ENCODE measurements at regions not wholly inside any gene's neighbourhood (a gene's known extent, or its start where the extent isn't known, plus 50 kb on each side); places are given as distances from the start of the nearest gene placed in this dataset.

GRCh38 chr1:193365966-193366365 lies 179.6 kb upstream of the B3GALT2 start:
- no peak overlapping the region for H3K4me2 ChIP-seq (ENCODE audit: low read depth, low read length, poor library complexity, severe bottlenecking)
- no peak for DNase-seq
- H3K9me3 ChIP-seq (ENCODE audit: low read length) = no peaks in the 10 kb centered on the region
- no peaks in the 10 kb centered on the region for H4K20me1 ChIP-seq (ENCODE audit: insufficient read depth, low read depth, low read length)
- no peak overlapping the region for H2AFZ ChIP-seq (ENCODE audit: low read length)
- H3K9me2 ChIP-seq (replicated peaks; ENCODE audit: insufficient read depth, low read length) = no peaks in the 10 kb centered on the region
- no peaks in the 10 kb centered on the region for H3K79me2 ChIP-seq (ENCODE audit: low read length)
- H3K4me1 ChIP-seq (ENCODE audit: low read length) = no peaks in the 10 kb centered on the region
- H3K27me3 ChIP-seq (ENCODE audit: low read length) = no peaks in the 10 kb centered on the region
- H3K9ac ChIP-seq (ENCODE audit: low read length) = no peak overlapping the region
- H3K27ac ChIP-seq (ENCODE audit: low read length) = no peak overlapping the region
- no peaks in the 10 kb centered on the region for H3K36me3 ChIP-seq (ENCODE audit: insufficient read depth, low read length)
- no peak overlapping the region for H3K4me3 ChIP-seq (ENCODE audit: low read length)

DNA sequence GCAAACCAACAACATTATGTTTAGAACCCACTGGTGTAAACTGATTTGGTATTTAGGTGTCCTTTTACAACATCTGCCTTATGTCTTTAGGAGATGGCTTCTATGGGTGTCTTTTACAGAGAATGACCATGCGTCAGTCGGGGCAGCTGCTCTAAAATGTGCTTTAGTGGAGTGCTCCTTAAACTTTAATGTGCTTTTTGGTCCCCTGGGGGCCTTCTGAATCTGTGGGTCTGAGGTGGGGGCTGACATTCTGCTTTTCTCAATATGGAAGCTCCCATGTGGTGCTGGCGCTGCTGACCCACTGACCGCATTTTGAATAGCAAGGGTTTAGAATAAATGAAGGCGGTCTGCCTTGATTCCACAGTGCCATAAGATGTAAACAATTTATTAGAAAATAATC lies 173.2 kb upstream of the B3GALT2 start:
- Histone ChIP-seq H3K9ac (ENCODE audit: low read length) (no peak overlapping the region), H4K20me1 (ENCODE audit: insufficient read depth, low read depth, low read length) (no peaks in the 10 kb centered on the region), H3K36me3 (ENCODE audit: insufficient read depth, low read length) (no peaks in the 10 kb centered on the region), H3K79me2 (ENCODE audit: low read length) (no peaks in the 10 kb centered on the region), H3K4me1 (ENCODE audit: low read length) (no peaks in the 10 kb centered on the region), H3K9me2 (replicated peaks; ENCODE audit: insufficient read depth, low read length) (no peaks in the 10 kb centered on the region), H3K27me3 (ENCODE audit: low read length) (no peaks in the 10 kb centered on the region), H2AFZ (ENCODE audit: low read length) (no peak overlapping the region), H3K4me3 (ENCODE audit: low read length) (no peak overlapping the region), H3K4me2 (ENCODE audit: low read depth, low read length, poor library complexity, severe bottlenecking) (no peak overlapping the region), H3K9me3 (ENCODE audit: low read length) (no peaks in the 10 kb centered on the region), H3K27ac (ENCODE audit: low read length) (no peak overlapping the region)
- no peak for DNase-seq

- Histone ChIP-seq H3K4me3 (ENCODE audit: low read length) (no peak overlapping the region), H3K9me2 (replicated peaks; ENCODE audit: insufficient read depth, low read length) (no peaks in the 10 kb centered on the region), H3K27ac (ENCODE audit: low read length) (no peak overlapping the region), H3K9me3 (ENCODE audit: low read length) (no peaks in the 10 kb centered on the region), H3K4me2 (ENCODE audit: low read depth, low read length, poor library complexity, severe bottlenecking) (no peak overlapping the region), H4K20me1 (ENCODE audit: insufficient read depth, low read depth, low read length) (no peaks in the 10 kb centered on the region), H3K36me3 (ENCODE audit: insufficient read depth, low read length) (no peaks in the 10 kb centered on the region), H3K4me1 (ENCODE audit: low read length) (no peaks in the 10 kb centered on the region), H3K9ac (ENCODE audit: low read length) (no peak overlapping the region), H3K79me2 (ENCODE audit: low read length) (no peaks in the 10 kb centered on the region), H2AFZ (ENCODE audit: low read length) (no peak overlapping the region), H3K27me3 (ENCODE audit: low read length) (no peaks in the 10 kb centered on the region)
- no peak for DNase-seq
Observed at GRCh38 chr1:193358419-193358818, 172.0 kb upstream of the B3GALT2 start.

- DNase-seq = no peak
- no peak overlapping the region for H2AFZ ChIP-seq (ENCODE audit: low read length)
- H3K27me3 ChIP-seq (ENCODE audit: low read length) = no peaks in the 10 kb centered on the region
- no peaks in the 10 kb centered on the region for H3K9me3 ChIP-seq (ENCODE audit: low read length)
- no peaks in the 10 kb centered on the region for H3K4me1 ChIP-seq (ENCODE audit: low read length)
- H3K27ac ChIP-seq (ENCODE audit: low read length) = no peak overlapping the region
- H3K9me2 ChIP-seq (replicated peaks; ENCODE audit: insufficient read depth, low read length) = no peaks in the 10 kb centered on the region
- H3K79me2 ChIP-seq (ENCODE audit: low read length) = no peaks in the 10 kb centered on the region
- no peaks in the 10 kb centered on the region for H4K20me1 ChIP-seq (ENCODE audit: insufficient read depth, low read depth, low read length)
- no peak overlapping the region for H3K9ac ChIP-seq (ENCODE audit: low read length)
- no peaks in the 10 kb centered on the region for H3K36me3 ChIP-seq (ENCODE audit: insufficient read depth, low read length)
- H3K4me3 ChIP-seq (ENCODE audit: low read length) = no peak overlapping the region
- no peak overlapping the region for H3K4me2 ChIP-seq (ENCODE audit: low read depth, low read length, poor library complexity, severe bottlenecking)
Observed at GRCh38 chr1:193356249-193356648, 169.8 kb upstream of the B3GALT2 start.

DNA sequence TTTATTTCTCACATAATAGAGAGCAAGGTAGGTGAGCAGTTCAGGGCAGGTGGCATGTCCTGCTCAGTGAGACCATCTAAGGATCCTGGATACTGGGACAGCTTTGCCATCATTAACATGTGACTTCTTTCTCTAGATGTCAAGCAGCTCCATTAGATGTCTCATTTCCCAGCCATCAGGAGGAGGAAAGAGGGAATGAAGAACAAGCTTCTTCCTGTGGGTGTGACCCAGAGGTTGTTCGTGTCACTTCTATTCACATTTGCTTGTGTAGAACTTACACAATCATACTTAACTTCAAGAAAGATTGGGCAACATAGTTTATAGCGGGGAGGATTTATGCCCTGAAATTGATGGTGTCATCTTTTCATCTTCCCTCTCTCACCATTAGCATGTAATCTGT lies 169.2 kb upstream of the B3GALT2 start:
- H4K20me1 ChIP-seq (ENCODE audit: insufficient read depth, low read depth, low read length) = no peaks in the 10 kb centered on the region
- no peaks in the 10 kb centered on the region for H3K27me3 ChIP-seq (ENCODE audit: low read length)
- no peak overlapping the region for H3K4me2 ChIP-seq (ENCODE audit: low read depth, low read length, poor library complexity, severe bottlenecking)
- H3K9me3 ChIP-seq (ENCODE audit: low read length) = no peaks in the 10 kb centered on the region
- H3K9ac ChIP-seq (ENCODE audit: low read length) = no peak overlapping the region
- H3K9me2 ChIP-seq (replicated peaks; ENCODE audit: insufficient read depth, low read length) = no peaks in the 10 kb centered on the region
- no peaks in the 10 kb centered on the region for H3K36me3 ChIP-seq (ENCODE audit: insufficient read depth, low read length)
- DNase-seq = no peak
- no peaks in the 10 kb centered on the region for H3K79me2 ChIP-seq (ENCODE audit: low read length)
- no peak overlapping the region for H3K4me3 ChIP-seq (ENCODE audit: low read length)
- H3K27ac ChIP-seq (ENCODE audit: low read length) = no peak overlapping the region
- no peak overlapping the region for H2AFZ ChIP-seq (ENCODE audit: low read length)
- H3K4me1 ChIP-seq (ENCODE audit: low read length) = no peaks in the 10 kb centered on the region

GRCh38 chr1:193355178-193355577 lies 168.8 kb upstream of the B3GALT2 start:
- no peaks in the 10 kb centered on the region for H3K4me1 ChIP-seq (ENCODE audit: low read length)
- H3K27ac ChIP-seq (ENCODE audit: low read length) = no peak overlapping the region
- no peaks in the 10 kb centered on the region for H4K20me1 ChIP-seq (ENCODE audit: insufficient read depth, low read depth, low read length)
- no peak for DNase-seq
- no peak overlapping the region for H2AFZ ChIP-seq (ENCODE audit: low read length)
- no peaks in the 10 kb centered on the region for H3K9me3 ChIP-seq (ENCODE audit: low read length)
- H3K27me3 ChIP-seq (ENCODE audit: low read length) = no peaks in the 10 kb centered on the region
- H3K9me2 ChIP-seq (replicated peaks; ENCODE audit: insufficient read depth, low read length) = no peaks in the 10 kb centered on the region
- no peak overlapping the region for H3K9ac ChIP-seq (ENCODE audit: low read length)
- no peaks in the 10 kb centered on the region for H3K36me3 ChIP-seq (ENCODE audit: insufficient read depth, low read length)
- H3K4me3 ChIP-seq (ENCODE audit: low read length) = no peak overlapping the region
- H3K79me2 ChIP-seq (ENCODE audit: low read length) = no peaks in the 10 kb centered on the region
- no peak overlapping the region for H3K4me2 ChIP-seq (ENCODE audit: low read depth, low read length, poor library complexity, severe bottlenecking)

- no peaks in the 10 kb centered on the region for H3K36me3 ChIP-seq (ENCODE audit: insufficient read depth, low read length)
Observed at GRCh38 chr1:193348769-193349535, 162.5 kb upstream of the B3GALT2 start.

GRCh38 chr1:193348091-193348768 lies 161.8 kb upstream of the B3GALT2 start:
- no peak overlapping the region for H3K9ac ChIP-seq (ENCODE audit: low read length)
- DNase-seq = no peak
- no peaks in the 10 kb centered on the region for H3K79me2 ChIP-seq (ENCODE audit: low read length)
- H2AFZ ChIP-seq (ENCODE audit: low read length) = no peak overlapping the region
- H3K4me2 ChIP-seq (ENCODE audit: low read depth, low read length, poor library complexity, severe bottlenecking) = no peak overlapping the region
- no peak overlapping the region for H3K27ac ChIP-seq (ENCODE audit: low read length)
- H3K4me1 ChIP-seq (ENCODE audit: low read length) = no peaks in the 10 kb centered on the region
- H3K9me2 ChIP-seq (replicated peaks; ENCODE audit: insufficient read depth, low read length) = no peaks in the 10 kb centered on the region
- no peaks in the 10 kb centered on the region for H3K36me3 ChIP-seq (ENCODE audit: insufficient read depth, low read length)
- no peaks in the 10 kb centered on the region for H3K9me3 ChIP-seq (ENCODE audit: low read length)
- no peaks in the 10 kb centered on the region for H4K20me1 ChIP-seq (ENCODE audit: insufficient read depth, low read depth, low read length)
- H3K4me3 ChIP-seq (ENCODE audit: low read length) = no peak overlapping the region
- H3K27me3 ChIP-seq (ENCODE audit: low read length) = no peaks in the 10 kb centered on the region

More at GRCh38 chr1:193348769-193349535, 162.5 kb upstream of the B3GALT2 start:
- Histone ChIP-seq H2AFZ (ENCODE audit: low read length) (no peak overlapping the region), H3K27ac (ENCODE audit: low read length) (no peak overlapping the region), H3K9ac (ENCODE audit: low read length) (no peak overlapping the region), H3K4me2 (ENCODE audit: low read depth, low read length, poor library complexity, severe bottlenecking) (no peak overlapping the region), H3K4me1 (ENCODE audit: low read length) (no peaks in the 10 kb centered on the region), H3K9me2 (replicated peaks; ENCODE audit: insufficient read depth, low read length) (no peaks in the 10 kb centered on the region), H3K9me3 (ENCODE audit: low read length) (no peaks in the 10 kb centered on the region), H4K20me1 (ENCODE audit: insufficient read depth, low read depth, low read length) (no peaks in the 10 kb centered on the region), H3K79me2 (ENCODE audit: low read length) (no peaks in the 10 kb centered on the region), H3K4me3 (ENCODE audit: low read length) (no peak overlapping the region), H3K27me3 (ENCODE audit: low read length) (no peaks in the 10 kb centered on the region)
- no peak for DNase-seq

All from Karpas-422 (cell line).